Left ventricle myocardium inferior (tissue), 1 donor: ENCODE measurements at regions not wholly inside any gene's neighbourhood (a gene's known extent, or its start where the extent isn't known, plus 50 kb on each side); places are given as distances from the start of the nearest gene placed in this dataset.
"Not testable (repeated sequence)": the region's sequence is repeated elsewhere in the genome, so short reads cannot be mapped to it uniquely, and the experiment has no call there.

Experiments used
- DNase-seq: peaks from one replicate; pipeline ENCODE4 v3.0.0-alpha.2; 2020
- H3K27ac ChIP-seq: fragments of 200-600 bp; replicated peaks from 2 replicates; pipeline ENCODE4 v1.8.0; 2021
- H3K27me3 ChIP-seq: fragments of 200-600 bp; 2 replicates; pipeline ENCODE4 v1.8.0; 2021; ENCODE audit warnings: low read depth
- H3K36me3 ChIP-seq: fragments of 200-600 bp; 2 replicates; pipeline ENCODE4 v1.8.0; 2021
- H3K4me1 ChIP-seq: fragments of 200-600 bp; 2 replicates; pipeline ENCODE4 v1.8.0; 2021
- H3K4me3 ChIP-seq: fragments of 200-600 bp; 2 replicates; pipeline ENCODE4 v1.8.0; 2021; ENCODE audit warnings: mild to moderate bottlenecking, moderate library complexity
- H3K9me3 ChIP-seq: fragments of 200-600 bp; replicated peaks from 2 replicates; pipeline ENCODE4 v1.8.0; 2021
- intact Hi-C: fragments of 100-400 bp; cut with micrococcal nuclease; formaldehyde crosslinking; loops from one replicate; pipeline ENCODE4 v1.11.0; 2022
- TF ChIP-seq, protein P1 (sequence below): fragments of 200-600 bp; IDR thresholded peaks from 2 replicates; pipeline ENCODE4 v1.8.0; 2021; ENCODE audit warnings: antibody characterized with exemption, mild to moderate bottlenecking, borderline replicate concordance
- donor health status: DM: no; HTN: yes; CAD: no; lungs with severe emphysema.

DNA sequence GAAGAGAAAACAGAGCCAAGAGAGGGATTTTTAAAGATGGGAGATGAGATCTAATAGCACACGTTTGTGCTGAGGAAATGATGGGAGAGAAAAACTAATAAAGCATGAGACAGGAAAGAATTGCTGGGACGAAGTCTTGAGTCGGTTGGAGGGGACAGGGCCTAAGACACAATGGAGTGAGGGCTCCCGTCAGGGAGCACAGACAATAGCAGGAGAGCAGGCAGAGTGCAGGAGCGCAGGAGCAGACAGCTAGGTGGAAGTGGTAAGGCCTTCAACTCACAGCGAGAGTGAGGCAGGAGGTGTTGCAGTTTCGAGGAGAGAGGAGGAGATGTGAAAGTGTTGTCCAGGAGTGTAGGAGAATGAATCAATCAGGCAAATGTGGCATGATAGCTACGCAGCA, 59.9 kb upstream of the SOX13 start:
- no peak overlapping the region for H3K4me3 ChIP-seq
- TF ChIP-seq, protein P1, sequence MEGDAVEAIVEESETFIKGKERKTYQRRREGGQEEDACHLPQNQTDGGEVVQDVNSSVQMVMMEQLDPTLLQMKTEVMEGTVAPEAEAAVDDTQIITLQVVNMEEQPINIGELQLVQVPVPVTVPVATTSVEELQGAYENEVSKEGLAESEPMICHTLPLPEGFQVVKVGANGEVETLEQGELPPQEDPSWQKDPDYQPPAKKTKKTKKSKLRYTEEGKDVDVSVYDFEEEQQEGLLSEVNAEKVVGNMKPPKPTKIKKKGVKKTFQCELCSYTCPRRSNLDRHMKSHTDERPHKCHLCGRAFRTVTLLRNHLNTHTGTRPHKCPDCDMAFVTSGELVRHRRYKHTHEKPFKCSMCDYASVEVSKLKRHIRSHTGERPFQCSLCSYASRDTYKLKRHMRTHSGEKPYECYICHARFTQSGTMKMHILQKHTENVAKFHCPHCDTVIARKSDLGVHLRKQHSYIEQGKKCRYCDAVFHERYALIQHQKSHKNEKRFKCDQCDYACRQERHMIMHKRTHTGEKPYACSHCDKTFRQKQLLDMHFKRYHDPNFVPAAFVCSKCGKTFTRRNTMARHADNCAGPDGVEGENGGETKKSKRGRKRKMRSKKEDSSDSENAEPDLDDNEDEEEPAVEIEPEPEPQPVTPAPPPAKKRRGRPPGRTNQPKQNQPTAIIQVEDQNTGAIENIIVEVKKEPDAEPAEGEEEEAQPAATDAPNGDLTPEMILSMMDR, result no peak
- no peaks in the 10 kb centered on the region for H3K36me3 ChIP-seq
- H3K27ac ChIP-seq, result no peak overlapping the region
- no peak for DNase-seq
- no peaks in the 10 kb centered on the region for H3K4me1 ChIP-seq
- H3K27me3 ChIP-seq, result no peaks in the 10 kb centered on the region
- H3K9me3 ChIP-seq, result no peaks in the 10 kb centered on the region
- intact Hi-C loops, result no loop called here

DNA sequence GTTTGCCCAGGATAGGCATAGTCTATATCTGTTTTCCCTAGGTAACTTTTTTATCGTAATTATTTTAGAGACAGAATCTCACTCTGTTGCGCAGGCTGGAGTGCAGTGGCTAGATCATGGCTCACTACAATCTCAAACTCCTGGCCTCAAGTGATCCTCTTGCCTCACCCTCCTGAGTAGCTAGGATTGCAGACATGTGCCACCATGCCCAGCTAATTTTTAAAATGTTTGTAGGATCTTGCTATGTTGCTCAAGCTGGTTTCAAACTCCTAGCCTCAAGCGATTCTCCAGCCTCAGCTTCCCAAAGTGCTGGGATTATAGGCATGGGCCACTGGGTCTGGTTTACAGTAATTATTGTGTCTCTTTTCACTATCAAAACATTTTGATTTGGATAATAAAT, 58.6 kb upstream of the SOX13 start:
- DNase-seq, result no peak
- Histone ChIP-seq H3K4me3 (no peak overlapping the region), H3K4me1 (no peaks in the 10 kb centered on the region), H3K27me3 (no peaks in the 10 kb centered on the region), H3K9me3 (no peaks in the 10 kb centered on the region), H3K36me3 (no peaks in the 10 kb centered on the region), H3K27ac (no peak overlapping the region)
- TF ChIP-seq, protein P1, result no peak
- intact Hi-C loops, result no loop called here

DNA sequence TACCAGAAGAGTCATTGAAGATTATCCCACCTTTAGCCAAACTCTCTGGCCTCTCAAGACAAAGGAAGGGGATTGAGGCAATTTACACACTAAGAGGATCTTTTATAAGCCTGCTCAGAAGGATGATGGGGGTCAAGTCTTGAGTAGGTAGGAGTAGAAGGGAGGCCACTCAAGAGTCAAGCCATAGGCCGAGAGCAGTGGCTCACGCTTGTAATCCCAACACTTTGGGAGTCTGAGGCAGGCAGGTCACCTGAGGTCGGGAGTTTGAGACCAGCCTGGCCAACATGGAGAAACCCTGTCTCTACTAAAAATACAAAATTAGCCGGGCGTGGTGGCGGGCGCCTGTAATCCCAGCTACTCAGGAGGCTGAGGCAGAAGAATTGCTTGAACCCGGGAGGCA, 58.0 kb upstream of the SOX13 start:
- H3K27me3 ChIP-seq, H3K4me3 ChIP-seq, intact Hi-C loops, H3K4me1 ChIP-seq, H3K9me3 ChIP-seq, H3K27ac ChIP-seq, DNase-seq, H3K36me3 ChIP-seq: not testable (repeated sequence)

DNA sequence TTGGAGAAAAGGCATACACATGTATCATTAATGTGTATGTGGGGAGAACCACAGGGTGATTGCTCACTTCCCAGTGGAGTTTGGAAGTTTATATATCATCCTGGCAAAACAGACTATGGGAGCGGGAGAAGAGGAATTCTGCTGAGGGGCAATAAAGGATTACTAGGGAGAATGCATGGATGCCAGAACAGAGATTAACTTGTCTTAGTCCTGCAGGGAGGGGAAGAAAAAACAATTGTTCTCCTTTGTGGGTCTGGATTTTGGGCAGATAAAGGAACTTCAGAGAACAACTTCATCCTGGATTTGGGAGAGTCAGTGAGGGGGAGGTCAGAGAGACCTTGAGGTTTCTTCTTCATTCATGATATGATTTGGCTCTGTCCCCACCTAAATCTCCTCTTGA, 55.9 kb upstream of the SOX13 start:
- no peaks in the 10 kb centered on the region for H3K4me1 ChIP-seq
- no peaks in the 10 kb centered on the region for H3K9me3 ChIP-seq
- no peaks in the 10 kb centered on the region for H3K27me3 ChIP-seq
- H3K36me3 ChIP-seq, result no peaks in the 10 kb centered on the region
- H3K4me3 ChIP-seq, result no peak overlapping the region
- intact Hi-C loops, result no loop called here
- H3K27ac ChIP-seq, result no peak overlapping the region
- no peak for DNase-seq
- TF ChIP-seq, protein P1, result no peak

DNA sequence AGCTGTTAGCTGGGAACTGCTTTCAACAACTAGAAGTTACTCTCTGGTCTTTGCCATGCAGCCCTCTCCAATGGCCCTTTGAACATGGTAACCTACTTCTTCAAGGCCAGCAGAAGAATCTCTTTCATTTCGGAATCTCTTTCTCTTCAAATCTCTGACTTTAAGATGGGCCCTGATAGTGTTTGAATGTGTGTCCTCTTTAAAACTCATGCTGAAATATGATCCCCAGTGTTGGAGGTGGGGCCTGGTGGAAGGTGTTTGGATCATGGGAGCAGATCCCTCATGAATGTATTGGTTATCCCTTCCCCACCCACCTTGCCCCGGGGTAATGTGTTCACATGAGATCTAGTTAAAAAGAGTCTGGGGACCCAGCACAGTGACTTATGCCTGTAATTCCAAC, 54.5 kb upstream of the SOX13 start:
- Histone ChIP-seq H3K27me3 (no peaks in the 10 kb centered on the region), H3K4me1 (no peaks in the 10 kb centered on the region), H3K4me3 (no peak overlapping the region), H3K9me3 (no peaks in the 10 kb centered on the region), H3K36me3 (no peaks in the 10 kb centered on the region), H3K27ac (no peak overlapping the region)
- TF ChIP-seq, protein P1, result no peak
- DNase-seq, result no peak
- intact Hi-C loops, result no loop called here
